ENCODE measurements at regions not wholly inside any gene's neighbourhood (a gene's known extent, or its start where the extent isn't known, plus 50 kb on each side); places are given as distances from the start of the nearest gene placed in this dataset.

DNA sequence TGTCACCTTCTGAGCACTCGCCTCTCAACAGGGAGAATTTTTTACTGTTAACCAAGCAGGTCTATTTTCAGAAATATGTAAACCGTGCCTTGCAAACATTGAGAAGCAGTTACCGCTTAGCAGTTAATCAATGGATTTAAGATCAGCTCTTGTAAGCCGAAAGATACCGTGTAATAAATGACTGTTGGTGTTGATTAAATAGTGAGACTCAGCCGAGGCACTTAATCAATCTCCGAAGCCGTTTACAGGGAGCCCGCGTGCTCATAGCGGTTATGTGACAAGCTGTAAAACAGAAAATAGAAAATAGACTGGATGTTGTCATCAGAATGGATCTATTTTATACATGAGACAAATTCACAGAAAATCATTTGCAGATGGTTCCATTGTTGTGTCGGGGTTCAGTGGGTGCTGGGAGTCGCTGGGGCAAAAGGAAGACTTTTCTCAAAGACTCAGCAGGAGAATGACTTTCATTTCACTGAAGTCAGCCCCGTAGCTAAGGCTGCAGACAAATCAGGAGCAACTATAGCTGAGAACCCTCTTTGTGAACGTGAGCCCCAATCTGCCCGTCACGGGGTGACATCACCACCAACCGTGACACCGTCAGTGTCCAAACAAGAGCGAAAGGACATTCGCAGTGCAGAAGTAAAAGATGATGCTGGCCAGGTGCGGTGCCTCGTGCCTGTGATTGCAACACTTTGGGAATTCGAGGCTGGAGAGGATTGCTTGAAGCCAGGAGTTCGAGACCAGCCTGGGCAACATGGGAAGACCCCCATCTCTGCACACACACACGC is 275.3 kb downstream of the CRLF2 start:
- TF ChIP-seq, protein P1, sequence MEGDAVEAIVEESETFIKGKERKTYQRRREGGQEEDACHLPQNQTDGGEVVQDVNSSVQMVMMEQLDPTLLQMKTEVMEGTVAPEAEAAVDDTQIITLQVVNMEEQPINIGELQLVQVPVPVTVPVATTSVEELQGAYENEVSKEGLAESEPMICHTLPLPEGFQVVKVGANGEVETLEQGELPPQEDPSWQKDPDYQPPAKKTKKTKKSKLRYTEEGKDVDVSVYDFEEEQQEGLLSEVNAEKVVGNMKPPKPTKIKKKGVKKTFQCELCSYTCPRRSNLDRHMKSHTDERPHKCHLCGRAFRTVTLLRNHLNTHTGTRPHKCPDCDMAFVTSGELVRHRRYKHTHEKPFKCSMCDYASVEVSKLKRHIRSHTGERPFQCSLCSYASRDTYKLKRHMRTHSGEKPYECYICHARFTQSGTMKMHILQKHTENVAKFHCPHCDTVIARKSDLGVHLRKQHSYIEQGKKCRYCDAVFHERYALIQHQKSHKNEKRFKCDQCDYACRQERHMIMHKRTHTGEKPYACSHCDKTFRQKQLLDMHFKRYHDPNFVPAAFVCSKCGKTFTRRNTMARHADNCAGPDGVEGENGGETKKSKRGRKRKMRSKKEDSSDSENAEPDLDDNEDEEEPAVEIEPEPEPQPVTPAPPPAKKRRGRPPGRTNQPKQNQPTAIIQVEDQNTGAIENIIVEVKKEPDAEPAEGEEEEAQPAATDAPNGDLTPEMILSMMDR (IDR thresholded peaks at IDR 0.05) = no peak
- TF ChIP-seq POLR2A (IDR thresholded peaks at IDR 0.05) (no peak), EP300 (IDR thresholded peaks at IDR 0.05) (no peak)
